Hepatocyte (in vitro differentiated cells): ENCODE measurements at regions not wholly inside any gene's neighbourhood (a gene's known extent, or its start where the extent isn't known, plus 50 kb on each side); places are given as distances from the start of the nearest gene placed in this dataset.

Experiments
- CTCF ChIP-seq: fragments of 200-600 bp; sonication (generic); IDR thresholded peaks from 2 replicates; pipeline ENCODE4 v1.5.1; 2016; ENCODE audit warnings: antibody characterized with exemption, mild to moderate bottlenecking; ENCODE audit not compliant: poor library complexity
- EZH2 ChIP-seq: fragments of 200-600 bp; sonication (generic); IDR thresholded peaks from 2 replicates; pipeline ENCODE4 v1.6.1; 2016; ENCODE audit warnings: antibody characterized with exemption, mild to moderate bottlenecking, borderline replicate concordance
- EZH2phosphoT487 ChIP-seq: fragments of 200-600 bp; sonication (generic); IDR thresholded peaks from one replicate; pipeline ENCODE4 v1.6.1; 2018; ENCODE audit warnings: antibody characterized with exemption, mild to moderate bottlenecking, low read depth, moderate library complexity; ENCODE audit not compliant: unreplicated experiment, severe bottlenecking

- TF ChIP-seq EZH2 (no peak), CTCF (no peak), EZH2phosphoT487 (no peak)
Observed at GRCh38 chr5:3385991-3386519, 209.6 kb upstream of the IRX1 start.
